ENCODE measurements at regions not wholly inside any gene's neighbourhood (a gene's known extent, or its start where the extent isn't known, plus 50 kb on each side); places are given as distances from the start of the nearest gene placed in this dataset.

- TF ChIP-seq CTCF (conservative IDR thresholded peaks at IDR 0.05; ENCODE audit: low read depth, low read length): no peak
- no peak for TF ChIP-seq EZH2phosphoT487 (IDR thresholded peaks at IDR 0.05; ENCODE audit: borderline replicate concordance, low read length)
- no peak for TF ChIP-seq EZH2 (IDR thresholded peaks at IDR 0.05; ENCODE audit: low read length, unreplicated experiment)
Measured at GRCh38 chr9:105928416-105928815, 234.1 kb downstream of the TMEM38B start.
